ENCODE measurements at regions not wholly inside any gene's neighbourhood (a gene's known extent, or its start where the extent isn't known, plus 50 kb on each side); places are given as distances from the start of the nearest gene placed in this dataset.
"Not testable (repeated sequence)": the region's sequence is repeated elsewhere in the genome, so short reads cannot be mapped to it uniquely, and the experiment has no call there.

DNA sequence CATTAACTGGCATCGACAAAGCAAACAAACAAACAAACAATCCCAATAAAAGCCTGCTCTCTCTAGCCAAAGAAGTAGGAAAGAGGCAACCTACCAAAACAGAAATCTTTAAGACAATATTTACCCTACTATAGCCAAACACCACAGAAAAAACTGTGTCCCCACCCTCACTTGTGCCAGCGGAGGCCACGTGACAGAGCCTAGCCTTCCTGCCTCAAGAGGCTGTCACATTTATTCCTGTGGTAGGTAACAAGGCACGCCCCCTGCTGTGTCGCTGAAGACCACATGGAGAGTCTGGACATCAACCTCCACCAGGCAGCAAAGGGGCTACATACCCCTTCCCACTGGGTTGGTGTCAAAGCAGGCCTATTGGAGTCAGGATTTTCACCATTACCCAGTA is 148.1 kb downstream of the LMNTD1 start:
- H3K4me3 ChIP-seq, result no peak overlapping the region
- TF ChIP-seq, protein P1, sequence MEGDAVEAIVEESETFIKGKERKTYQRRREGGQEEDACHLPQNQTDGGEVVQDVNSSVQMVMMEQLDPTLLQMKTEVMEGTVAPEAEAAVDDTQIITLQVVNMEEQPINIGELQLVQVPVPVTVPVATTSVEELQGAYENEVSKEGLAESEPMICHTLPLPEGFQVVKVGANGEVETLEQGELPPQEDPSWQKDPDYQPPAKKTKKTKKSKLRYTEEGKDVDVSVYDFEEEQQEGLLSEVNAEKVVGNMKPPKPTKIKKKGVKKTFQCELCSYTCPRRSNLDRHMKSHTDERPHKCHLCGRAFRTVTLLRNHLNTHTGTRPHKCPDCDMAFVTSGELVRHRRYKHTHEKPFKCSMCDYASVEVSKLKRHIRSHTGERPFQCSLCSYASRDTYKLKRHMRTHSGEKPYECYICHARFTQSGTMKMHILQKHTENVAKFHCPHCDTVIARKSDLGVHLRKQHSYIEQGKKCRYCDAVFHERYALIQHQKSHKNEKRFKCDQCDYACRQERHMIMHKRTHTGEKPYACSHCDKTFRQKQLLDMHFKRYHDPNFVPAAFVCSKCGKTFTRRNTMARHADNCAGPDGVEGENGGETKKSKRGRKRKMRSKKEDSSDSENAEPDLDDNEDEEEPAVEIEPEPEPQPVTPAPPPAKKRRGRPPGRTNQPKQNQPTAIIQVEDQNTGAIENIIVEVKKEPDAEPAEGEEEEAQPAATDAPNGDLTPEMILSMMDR (IDR thresholded peaks at IDR 0.05), result no peak
- no peak overlapping the region for H3K27ac ChIP-seq
- DNase-seq (ENCODE audit: low spot score) (no peak), ATAC-seq (ENCODE audit: insufficient number of reproducible peaks, low FRiP score, low read depth) (no peak)
- H3K36me3 ChIP-seq, result no peaks in the 10 kb centered on the region
- no peaks in the 10 kb centered on the region for H3K9me3 ChIP-seq
- no peaks in the 10 kb centered on the region for H3K27me3 ChIP-seq (replicated peaks; ENCODE audit: insufficient read depth)
- H3K4me1 ChIP-seq (ENCODE audit: control insufficient read depth in 1 of 2, low read depth in 2 of 2), result no peaks in the 10 kb centered on the region

DNA sequence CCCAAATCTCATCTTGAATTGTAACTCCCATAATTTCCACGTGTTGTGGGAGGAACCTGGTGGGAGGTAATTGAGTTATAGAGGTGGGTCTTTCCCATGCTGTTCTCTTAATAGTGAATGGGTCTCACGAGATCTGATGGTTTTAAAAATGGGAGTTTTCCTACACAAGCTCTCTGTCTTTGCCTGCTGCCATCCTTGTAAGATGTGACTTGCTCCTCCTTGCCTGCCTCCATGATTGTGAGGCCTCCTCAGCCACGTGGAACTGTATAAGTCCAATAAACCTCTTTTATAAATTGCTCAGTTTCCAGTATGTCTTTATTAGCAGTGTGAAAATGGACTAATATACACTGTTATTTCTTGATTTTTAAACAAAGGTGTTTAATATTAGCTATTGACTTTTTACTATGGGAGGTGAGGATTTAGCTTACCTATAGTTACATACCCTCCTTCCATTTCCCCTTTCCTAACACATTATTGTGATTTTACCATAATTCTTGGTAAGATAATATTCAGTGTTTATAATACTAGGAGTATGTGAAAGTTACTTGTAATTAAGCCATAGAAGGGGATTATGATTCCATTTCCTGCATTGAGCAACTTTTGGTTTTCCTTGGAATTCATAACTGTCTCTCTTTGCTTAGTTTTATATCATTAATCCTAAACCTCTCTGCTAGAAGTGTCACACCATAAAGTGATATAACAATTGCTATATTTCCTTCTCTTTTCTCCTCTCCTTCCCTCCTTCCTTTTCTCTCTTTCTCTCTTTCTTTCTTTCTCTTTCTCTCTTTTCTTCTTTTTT is 151.0 kb upstream of the KRAS start:
- TF ChIP-seq, protein P1 (IDR thresholded peaks at IDR 0.05), result no peak
- no peak overlapping the region for H3K4me3 ChIP-seq
- no peak for ATAC-seq (ENCODE audit: insufficient number of reproducible peaks, low FRiP score, low read depth)

DNA sequence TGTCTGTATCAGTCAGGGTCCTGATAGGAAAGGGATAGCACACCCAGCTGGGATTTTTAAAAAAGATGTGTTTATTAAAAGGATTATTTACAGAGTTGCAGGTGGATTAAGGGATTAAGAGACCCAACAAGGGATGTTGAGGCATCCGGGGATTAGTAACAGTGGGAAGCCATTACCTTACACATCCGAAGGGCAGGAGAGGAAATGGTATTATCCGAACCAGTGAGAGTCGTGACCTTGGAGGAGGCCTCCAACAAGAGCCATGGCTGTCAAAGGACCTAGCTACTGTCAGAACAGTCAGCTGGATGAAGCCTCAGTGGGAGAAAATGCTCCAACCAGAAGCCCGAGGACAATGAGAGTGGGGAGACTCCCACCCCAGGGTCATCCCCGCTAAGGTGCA is 146.3 kb upstream of the KRAS start:
- Histone ChIP-seq H3K4me3 (no peak overlapping the region), H3K9me3 (no peaks in the 10 kb centered on the region), H3K36me3 (no peaks in the 10 kb centered on the region), H3K27me3 (replicated peaks; ENCODE audit: insufficient read depth) (no peaks in the 10 kb centered on the region), H3K4me1 (ENCODE audit: control insufficient read depth in 1 of 2, low read depth in 2 of 2) (no peaks in the 10 kb centered on the region), H3K27ac (no peak overlapping the region)
- TF ChIP-seq, protein P1 (IDR thresholded peaks at IDR 0.05), result no peak
- ATAC-seq (ENCODE audit: insufficient number of reproducible peaks, low FRiP score, low read depth) (no peak), DNase-seq (ENCODE audit: low spot score) (no peak)

More for the DNA sequence above, 151.0 kb upstream of the KRAS start:
- DNase-seq (ENCODE audit: low spot score), result no peak
- Histone ChIP-seq H3K4me1 (ENCODE audit: control insufficient read depth in 1 of 2, low read depth in 2 of 2) (no peaks in the 10 kb centered on the region), H3K36me3 (no peaks in the 10 kb centered on the region), H3K27me3 (replicated peaks; ENCODE audit: insufficient read depth) (no peaks in the 10 kb centered on the region), H3K27ac (no peak overlapping the region), H3K9me3 (no peaks in the 10 kb centered on the region)

DNA sequence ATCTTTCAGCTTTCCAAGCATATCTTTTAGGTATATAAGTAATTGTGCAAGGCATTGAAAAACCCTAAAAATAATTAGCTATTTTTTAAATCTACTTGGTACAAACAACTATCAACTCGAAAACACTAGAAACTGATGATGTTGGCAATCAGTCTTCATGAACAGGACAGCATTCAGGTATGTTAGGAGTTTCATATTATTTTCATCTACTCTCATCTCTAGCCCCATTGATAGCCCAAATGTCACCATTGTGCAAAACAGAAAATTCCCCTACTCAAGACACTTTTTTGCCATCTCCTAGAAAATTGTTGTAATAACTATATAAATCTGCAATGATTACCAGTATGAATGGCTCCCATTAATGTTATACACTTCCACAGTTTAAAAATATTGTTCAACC is 144.5 kb upstream of the KRAS start:
- TF ChIP-seq, protein P1 (IDR thresholded peaks at IDR 0.05), result no peak
- no peak overlapping the region for H3K4me3 ChIP-seq
- H3K27ac ChIP-seq, result no peak overlapping the region
- DNase-seq (ENCODE audit: low spot score) (no peak), ATAC-seq (ENCODE audit: insufficient number of reproducible peaks, low FRiP score, low read depth) (no peak)
- H3K9me3 ChIP-seq, result no peaks in the 10 kb centered on the region
- no peaks in the 10 kb centered on the region for H3K36me3 ChIP-seq
- H3K27me3 ChIP-seq (replicated peaks; ENCODE audit: insufficient read depth), result no peaks in the 10 kb centered on the region
- no peaks in the 10 kb centered on the region for H3K4me1 ChIP-seq (ENCODE audit: control insufficient read depth in 1 of 2, low read depth in 2 of 2)

DNA sequence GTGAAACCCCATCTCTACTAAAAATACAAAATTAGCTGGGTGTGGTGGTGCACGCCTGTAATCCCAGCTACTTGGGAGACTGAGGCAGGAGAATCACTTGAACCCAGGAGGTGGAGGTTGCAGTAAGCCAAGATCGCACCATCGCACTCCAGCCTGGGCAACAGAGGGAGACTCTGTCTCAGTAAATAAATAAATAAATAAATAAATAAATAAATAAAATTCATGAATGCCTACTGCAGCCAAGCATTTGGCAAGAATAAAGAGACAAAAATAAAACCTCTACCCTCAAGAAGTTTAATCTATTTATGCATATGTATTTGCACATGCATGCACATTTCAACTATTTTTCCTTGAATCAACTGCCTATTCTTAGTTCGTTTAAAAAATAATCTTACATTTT is 144.0 kb upstream of the KRAS start:
- not testable (repeated sequence) for H3K9me3 ChIP-seq; H3K4me1 ChIP-seq (ENCODE audit: control insufficient read depth in 1 of 2, low read depth in 2 of 2); H3K27ac ChIP-seq; H3K27me3 ChIP-seq (replicated peaks; ENCODE audit: insufficient read depth); ATAC-seq (ENCODE audit: insufficient number of reproducible peaks, low FRiP score, low read depth); H3K36me3 ChIP-seq; DNase-seq (ENCODE audit: low spot score); H3K4me3 ChIP-seq

DNA sequence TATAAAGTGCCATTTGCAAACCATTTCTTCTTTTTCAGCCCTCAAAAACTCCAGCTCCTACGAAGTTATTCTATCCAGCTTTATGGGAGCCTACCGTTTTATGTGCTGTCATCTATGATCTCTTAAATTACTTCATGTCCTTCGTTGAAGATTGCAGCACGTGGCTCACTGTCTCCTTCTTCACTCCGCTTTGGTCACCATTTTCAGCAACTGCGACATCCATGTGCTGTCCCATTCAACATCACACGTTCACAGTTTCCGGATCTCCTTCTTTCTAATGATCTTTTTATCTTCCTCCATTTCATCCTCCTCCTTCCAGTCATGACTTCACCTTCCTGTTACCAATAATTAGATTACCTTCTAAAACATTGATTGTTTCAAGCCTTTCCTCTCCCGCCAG is 143.3 kb upstream of the KRAS start:
- TF ChIP-seq, protein P1 (IDR thresholded peaks at IDR 0.05), result no peak
- no peak for ATAC-seq (ENCODE audit: insufficient number of reproducible peaks, low FRiP score, low read depth)
- Histone ChIP-seq H3K4me1 (ENCODE audit: control insufficient read depth in 1 of 2, low read depth in 2 of 2) (no peaks in the 10 kb centered on the region), H3K4me3 (no peak overlapping the region), H3K9me3 (no peaks in the 10 kb centered on the region), H3K27me3 (replicated peaks; ENCODE audit: insufficient read depth) (no peaks in the 10 kb centered on the region), H3K27ac (no peak overlapping the region), H3K36me3 (no peaks in the 10 kb centered on the region)
- DNase-seq (ENCODE audit: low spot score), result no peak

DNA sequence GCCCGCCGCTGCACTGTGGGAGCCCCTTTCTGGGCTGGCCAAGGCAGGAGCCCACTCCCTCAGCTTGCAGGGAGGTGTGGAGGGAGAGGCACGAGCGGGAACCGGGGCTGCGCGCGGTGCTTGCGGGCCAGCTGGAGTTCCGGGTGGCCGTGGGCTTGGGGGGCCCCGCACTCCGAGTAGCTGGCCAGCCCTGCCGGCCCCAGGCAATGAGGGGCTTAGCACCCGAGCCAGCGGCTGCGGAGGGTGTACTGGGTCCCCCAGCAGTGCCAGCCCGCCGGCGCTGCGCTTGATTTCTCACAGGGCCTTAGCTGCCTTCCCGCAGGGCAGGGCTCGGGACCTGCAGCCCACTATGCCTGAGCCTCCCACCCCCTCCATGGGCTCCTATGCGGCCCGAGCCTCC is 140.6 kb upstream of the KRAS start:
- not testable (repeated sequence) for H3K9me3 ChIP-seq; H3K36me3 ChIP-seq; H3K27ac ChIP-seq; ATAC-seq (ENCODE audit: insufficient number of reproducible peaks, low FRiP score, low read depth); H3K4me1 ChIP-seq (ENCODE audit: control insufficient read depth in 1 of 2, low read depth in 2 of 2); H3K4me3 ChIP-seq; H3K27me3 ChIP-seq (replicated peaks; ENCODE audit: insufficient read depth); DNase-seq (ENCODE audit: low spot score)
